HL-60 (cell line): ENCODE measurements at regions not wholly inside any gene's neighbourhood (a gene's known extent, or its start where the extent isn't known, plus 50 kb on each side); places are given as distances from the start of the nearest gene placed in this dataset.

Source experiments
- POLR2AphosphoS5 ChIP-seq: IDR thresholded peaks from 2 replicates; pipeline ENCODE4 v1.6.1; 2012; ENCODE audit warnings: low read depth
- TF ChIP-seq, protein P1 (sequence below): IDR thresholded peaks from one replicate; pipeline ENCODE4 v1.5.1; 2011; ENCODE audit warnings: low read length, control low read depth, inconsistent platforms; ENCODE audit not compliant: insufficient read depth

GRCh38 chr1:112043901-112044300 is 54.4 kb upstream of the KCND3 start:
- TF ChIP-seq, protein P1, sequence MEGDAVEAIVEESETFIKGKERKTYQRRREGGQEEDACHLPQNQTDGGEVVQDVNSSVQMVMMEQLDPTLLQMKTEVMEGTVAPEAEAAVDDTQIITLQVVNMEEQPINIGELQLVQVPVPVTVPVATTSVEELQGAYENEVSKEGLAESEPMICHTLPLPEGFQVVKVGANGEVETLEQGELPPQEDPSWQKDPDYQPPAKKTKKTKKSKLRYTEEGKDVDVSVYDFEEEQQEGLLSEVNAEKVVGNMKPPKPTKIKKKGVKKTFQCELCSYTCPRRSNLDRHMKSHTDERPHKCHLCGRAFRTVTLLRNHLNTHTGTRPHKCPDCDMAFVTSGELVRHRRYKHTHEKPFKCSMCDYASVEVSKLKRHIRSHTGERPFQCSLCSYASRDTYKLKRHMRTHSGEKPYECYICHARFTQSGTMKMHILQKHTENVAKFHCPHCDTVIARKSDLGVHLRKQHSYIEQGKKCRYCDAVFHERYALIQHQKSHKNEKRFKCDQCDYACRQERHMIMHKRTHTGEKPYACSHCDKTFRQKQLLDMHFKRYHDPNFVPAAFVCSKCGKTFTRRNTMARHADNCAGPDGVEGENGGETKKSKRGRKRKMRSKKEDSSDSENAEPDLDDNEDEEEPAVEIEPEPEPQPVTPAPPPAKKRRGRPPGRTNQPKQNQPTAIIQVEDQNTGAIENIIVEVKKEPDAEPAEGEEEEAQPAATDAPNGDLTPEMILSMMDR: no peak
- no peak for TF ChIP-seq POLR2AphosphoS5
